ENCODE measurements at regions not wholly inside any gene's neighbourhood (a gene's known extent, or its start where the extent isn't known, plus 50 kb on each side); places are given as distances from the start of the nearest gene placed in this dataset.

- no peaks in the 10 kb centered on the region for H3K4me1 ChIP-seq (ENCODE audit: low read length)
- no peak for DNase-seq
- H3K27me3 ChIP-seq (ENCODE audit: low read length) = no peaks in the 10 kb centered on the region
- H3K9me3 ChIP-seq (ENCODE audit: low read length) = no peaks in the 10 kb centered on the region
- H4K20me1 ChIP-seq (ENCODE audit: insufficient read depth, low read depth, low read length) = no peaks in the 10 kb centered on the region
- H3K9me2 ChIP-seq (replicated peaks; ENCODE audit: insufficient read depth, low read length) = no peaks in the 10 kb centered on the region
- no peak overlapping the region for H2AFZ ChIP-seq (ENCODE audit: low read length)
- H3K79me2 ChIP-seq (ENCODE audit: low read length) = no peaks in the 10 kb centered on the region
- H3K27ac ChIP-seq (ENCODE audit: low read length) = no peak overlapping the region
- H3K4me3 ChIP-seq (ENCODE audit: low read length) = no peak overlapping the region
- no peaks in the 10 kb centered on the region for H3K36me3 ChIP-seq (ENCODE audit: insufficient read depth, low read length)
- H3K9ac ChIP-seq (ENCODE audit: low read length) = no peak overlapping the region
- H3K4me2 ChIP-seq (ENCODE audit: low read depth, low read length, poor library complexity, severe bottlenecking) = no peak overlapping the region
Measured at GRCh38 chr18:59063300-59063906, 76.3 kb upstream of the SEC11C start.

GRCh38 chr18:59063912-59064311 is 75.8 kb upstream of the SEC11C start:
- no peak for DNase-seq
- Histone ChIP-seq H3K9ac (ENCODE audit: low read length) (no peak overlapping the region), H3K4me1 (ENCODE audit: low read length) (no peaks in the 10 kb centered on the region), H3K27ac (ENCODE audit: low read length) (no peak overlapping the region), H3K4me2 (ENCODE audit: low read depth, low read length, poor library complexity, severe bottlenecking) (no peak overlapping the region), H4K20me1 (ENCODE audit: insufficient read depth, low read depth, low read length) (no peaks in the 10 kb centered on the region), H3K4me3 (ENCODE audit: low read length) (no peak overlapping the region), H3K79me2 (ENCODE audit: low read length) (no peaks in the 10 kb centered on the region), H3K27me3 (ENCODE audit: low read length) (no peaks in the 10 kb centered on the region), H3K9me2 (replicated peaks; ENCODE audit: insufficient read depth, low read length) (no peaks in the 10 kb centered on the region), H2AFZ (ENCODE audit: low read length) (no peak overlapping the region), H3K9me3 (ENCODE audit: low read length) (no peaks in the 10 kb centered on the region), H3K36me3 (ENCODE audit: insufficient read depth, low read length) (no peaks in the 10 kb centered on the region)

- Histone ChIP-seq H3K27me3 (ENCODE audit: low read length) (no peaks in the 10 kb centered on the region), H4K20me1 (ENCODE audit: insufficient read depth, low read depth, low read length) (no peaks in the 10 kb centered on the region), H3K9ac (ENCODE audit: low read length) (no peak overlapping the region), H2AFZ (ENCODE audit: low read length) (no peak overlapping the region), H3K9me3 (ENCODE audit: low read length) (no peaks in the 10 kb centered on the region), H3K4me2 (ENCODE audit: low read depth, low read length, poor library complexity, severe bottlenecking) (no peak overlapping the region), H3K4me3 (ENCODE audit: low read length) (no peak overlapping the region), H3K36me3 (ENCODE audit: insufficient read depth, low read length) (no peaks in the 10 kb centered on the region), H3K79me2 (ENCODE audit: low read length) (no peaks in the 10 kb centered on the region), H3K9me2 (replicated peaks; ENCODE audit: insufficient read depth, low read length) (no peaks in the 10 kb centered on the region), H3K4me1 (ENCODE audit: low read length) (peaks cover 7% of the 10 kb centered on the region), H3K27ac (ENCODE audit: low read length) (no peak overlapping the region)
- DNase-seq = no peak
Measured at GRCh38 chr18:59065684-59066083, 74.0 kb upstream of the SEC11C start.

- peak; percentile 57 for DNase-seq
- H3K4me3 ChIP-seq (ENCODE audit: low read length) = no peak overlapping the region
Measured at GRCh38 chr18:59067873-59068272, 71.8 kb upstream of the SEC11C start.

GRCh38 chr18:59068276-59069071 is 71.2 kb upstream of the SEC11C start:
- H3K36me3 ChIP-seq (ENCODE audit: insufficient read depth, low read length) = no peaks in the 10 kb centered on the region
- no peak overlapping the region for H3K9ac ChIP-seq (ENCODE audit: low read length)
- no peaks in the 10 kb centered on the region for H3K9me2 ChIP-seq (replicated peaks; ENCODE audit: insufficient read depth, low read length)
- H2AFZ ChIP-seq (ENCODE audit: low read length) = no peak overlapping the region
- H3K4me2 ChIP-seq (ENCODE audit: low read depth, low read length, poor library complexity, severe bottlenecking) = no peak overlapping the region
- H3K9me3 ChIP-seq (ENCODE audit: low read length) = no peaks in the 10 kb centered on the region
- no peak for DNase-seq
- H3K27ac ChIP-seq (ENCODE audit: low read length) = no peak overlapping the region
- H3K4me3 ChIP-seq (ENCODE audit: low read length) = no peak overlapping the region
- no peaks in the 10 kb centered on the region for H4K20me1 ChIP-seq (ENCODE audit: insufficient read depth, low read depth, low read length)
- H3K79me2 ChIP-seq (ENCODE audit: low read length) = no peaks in the 10 kb centered on the region
- H3K4me1 ChIP-seq (ENCODE audit: low read length) = peaks cover 26% of the 10 kb centered on the region
- no peaks in the 10 kb centered on the region for H3K27me3 ChIP-seq (ENCODE audit: low read length)

More at GRCh38 chr18:59067873-59068272, 71.8 kb upstream of the SEC11C start:
- Histone ChIP-seq H4K20me1 (ENCODE audit: insufficient read depth, low read depth, low read length) (no peaks in the 10 kb centered on the region), H3K4me1 (ENCODE audit: low read length) (peaks cover 20% of the 10 kb centered on the region), H3K27me3 (ENCODE audit: low read length) (no peaks in the 10 kb centered on the region), H3K4me2 (ENCODE audit: low read depth, low read length, poor library complexity, severe bottlenecking) (no peak overlapping the region), H3K36me3 (ENCODE audit: insufficient read depth, low read length) (no peaks in the 10 kb centered on the region), H3K9me3 (ENCODE audit: low read length) (no peaks in the 10 kb centered on the region), H3K27ac (ENCODE audit: low read length) (no peak overlapping the region), H2AFZ (ENCODE audit: low read length) (no peak overlapping the region), H3K79me2 (ENCODE audit: low read length) (no peaks in the 10 kb centered on the region), H3K9ac (ENCODE audit: low read length) (no peak overlapping the region), H3K9me2 (replicated peaks; ENCODE audit: insufficient read depth, low read length) (no peaks in the 10 kb centered on the region)

GRCh38 chr18:59070181-59070912 is 69.3 kb upstream of the SEC11C start:
- Histone ChIP-seq H3K4me2 (ENCODE audit: low read depth, low read length, poor library complexity, severe bottlenecking) (peak overlapping the region; percentile 38), H3K9me2 (replicated peaks; ENCODE audit: insufficient read depth, low read length) (no peaks in the 10 kb centered on the region), H3K9ac (ENCODE audit: low read length) (peak overlapping the region; percentile 29; the same call in 1 of the 2 replicates), H3K79me2 (ENCODE audit: low read length) (no peaks in the 10 kb centered on the region), H4K20me1 (ENCODE audit: insufficient read depth, low read depth, low read length) (no peaks in the 10 kb centered on the region), H3K4me1 (ENCODE audit: low read length) (peaks cover 31% of the 10 kb centered on the region), H3K27ac (ENCODE audit: low read length) (no peak overlapping the region), H2AFZ (ENCODE audit: low read length) (peak overlapping the region; percentile 67), H3K9me3 (ENCODE audit: low read length) (no peaks in the 10 kb centered on the region), H3K36me3 (ENCODE audit: insufficient read depth, low read length) (no peaks in the 10 kb centered on the region), H3K4me3 (ENCODE audit: low read length) (no peak overlapping the region), H3K27me3 (ENCODE audit: low read length) (no peaks in the 10 kb centered on the region)
- peak; percentile 97 for DNase-seq

- Histone ChIP-seq H3K4me1 (ENCODE audit: low read length) (peaks cover 35% of the 10 kb centered on the region), H3K4me3 (ENCODE audit: low read length) (peak overlapping the region; percentile 56), H3K36me3 (ENCODE audit: insufficient read depth, low read length) (no peaks in the 10 kb centered on the region), H4K20me1 (ENCODE audit: insufficient read depth, low read depth, low read length) (no peaks in the 10 kb centered on the region), H3K27ac (ENCODE audit: low read length) (peak overlapping the region; percentile 95), H3K4me2 (ENCODE audit: low read depth, low read length, poor library complexity, severe bottlenecking) (peak overlapping the region; percentile 75), H3K27me3 (ENCODE audit: low read length) (no peaks in the 10 kb centered on the region), H3K9ac (ENCODE audit: low read length) (peak overlapping the region; percentile 68), H2AFZ (ENCODE audit: low read length) (peak overlapping the region; percentile 84), H3K9me3 (ENCODE audit: low read length) (no peaks in the 10 kb centered on the region), H3K79me2 (ENCODE audit: low read length) (no peaks in the 10 kb centered on the region), H3K9me2 (replicated peaks; ENCODE audit: insufficient read depth, low read length) (no peaks in the 10 kb centered on the region)
- peak; percentile 85 for DNase-seq
Measured at GRCh38 chr18:59072727-59073421, 66.8 kb upstream of the SEC11C start.

GRCh38 chr18:59075923-59076322 is 63.8 kb upstream of the SEC11C start:
- Histone ChIP-seq H3K79me2 (ENCODE audit: low read length) (no peaks in the 10 kb centered on the region), H3K9me2 (replicated peaks; ENCODE audit: insufficient read depth, low read length) (no peaks in the 10 kb centered on the region), H3K9ac (ENCODE audit: low read length) (no peak overlapping the region), H3K4me2 (ENCODE audit: low read depth, low read length, poor library complexity, severe bottlenecking) (no peak overlapping the region), H2AFZ (ENCODE audit: low read length) (no peak overlapping the region), H3K4me3 (ENCODE audit: low read length) (no peak overlapping the region), H3K9me3 (ENCODE audit: low read length) (no peaks in the 10 kb centered on the region), H3K36me3 (ENCODE audit: insufficient read depth, low read length) (no peaks in the 10 kb centered on the region), H3K27me3 (ENCODE audit: low read length) (no peaks in the 10 kb centered on the region), H4K20me1 (ENCODE audit: insufficient read depth, low read depth, low read length) (no peaks in the 10 kb centered on the region), H3K4me1 (ENCODE audit: low read length) (peaks cover 29% of the 10 kb centered on the region), H3K27ac (ENCODE audit: low read length) (no peak overlapping the region)
- DNase-seq = no peak
